Endothelial cell (in vitro differentiated cells): ENCODE measurements at regions not wholly inside any gene's neighbourhood (a gene's known extent, or its start where the extent isn't known, plus 50 kb on each side); places are given as distances from the start of the nearest gene placed in this dataset.

ENCODE experiments used
- DNase-seq: peaks from one replicate; pipeline ENCODE4 v3.0.0; 2021; ENCODE audit warnings: low spot score
- H3K27ac Mint-ChIP-seq: one replicate; pipeline ENCODE4 v1.8.0; 2021; ENCODE audit warnings: mixed read lengths, inconsistent platforms; ENCODE audit not compliant: unreplicated experiment
- H3K27me3 Mint-ChIP-seq: one replicate; pipeline ENCODE4 v1.8.0; 2021; ENCODE audit warnings: mild to moderate bottlenecking, moderate library complexity, mixed read lengths, inconsistent platforms; ENCODE audit not compliant: unreplicated experiment
- H3K36me3 Mint-ChIP-seq: one replicate; pipeline ENCODE4 v1.8.0; 2021; ENCODE audit warnings: mild to moderate bottlenecking, low read depth, mixed read lengths, inconsistent platforms; ENCODE audit not compliant: unreplicated experiment
- H3K4me1 Mint-ChIP-seq: one replicate; pipeline ENCODE4 v1.8.0; 2021; ENCODE audit warnings: mild to moderate bottlenecking, mixed read lengths, inconsistent platforms; ENCODE audit not compliant: unreplicated experiment
- H3K4me3 Mint-ChIP-seq: one replicate; pipeline ENCODE4 v1.8.0; 2021; ENCODE audit warnings: mild to moderate bottlenecking, mixed read lengths, inconsistent platforms; ENCODE audit not compliant: unreplicated experiment
- H3K9me3 Mint-ChIP-seq: one replicate; pipeline ENCODE4 v1.8.0; 2021; ENCODE audit warnings: mixed read lengths, inconsistent platforms; ENCODE audit not compliant: unreplicated experiment
- CTCF ChIP-seq: fragments of 200-600 bp; sonication (generic); IDR thresholded peaks from one replicate; pipeline ENCODE4 v1.5.0; 2021; ENCODE audit warnings: antibody characterized with exemption; ENCODE audit not compliant: unreplicated experiment

- TF ChIP-seq CTCF = no peak
- DNase-seq = no peak
These were observed 354.2 kb upstream of the FAT1 start for GRCh38 chr4:187077744-187078401.

GRCh38 chr4:187084701-187085100, 361.0 kb upstream of the FAT1 start:
- Mint-ChIP-seq H3K27ac (no peak overlapping the region), H3K27me3 (no peaks in the 10 kb centered on the region), H3K9me3 (no peaks in the 10 kb centered on the region), H3K36me3 (no peaks in the 10 kb centered on the region), H3K4me3 (no peak overlapping the region), H3K4me1 (peaks cover 2% of the 10 kb centered on the region)
- no peak for DNase-seq
- no peak for TF ChIP-seq CTCF

More at GRCh38 chr4:187077744-187078401, 354.2 kb upstream of the FAT1 start:
- Mint-ChIP-seq H3K4me3 (no peak overlapping the region), H3K27me3 (no peaks in the 10 kb centered on the region), H3K4me1 (peaks cover 2% of the 10 kb centered on the region), H3K27ac (no peak overlapping the region), H3K9me3 (no peaks in the 10 kb centered on the region), H3K36me3 (no peaks in the 10 kb centered on the region)

- DNase-seq = no peak
- Mint-ChIP-seq H3K4me3 (no peak overlapping the region), H3K36me3 (no peaks in the 10 kb centered on the region), H3K27me3 (no peaks in the 10 kb centered on the region), H3K27ac (no peak overlapping the region), H3K4me1 (peaks cover 2% of the 10 kb centered on the region), H3K9me3 (no peaks in the 10 kb centered on the region)
- TF ChIP-seq CTCF = no peak
These were observed 361.7 kb upstream of the FAT1 start for GRCh38 chr4:187085339-187085738.

- no peaks in the 10 kb centered on the region for H3K36me3 Mint-ChIP-seq
- no peak overlapping the region for H3K4me3 Mint-ChIP-seq
- peaks cover 2% of the 10 kb centered on the region for H3K4me1 Mint-ChIP-seq
- TF ChIP-seq CTCF = no peak
- no peak overlapping the region for H3K27ac Mint-ChIP-seq
- H3K9me3 Mint-ChIP-seq = no peaks in the 10 kb centered on the region
- H3K27me3 Mint-ChIP-seq = no peaks in the 10 kb centered on the region
- DNase-seq = no peak
These were observed 362.5 kb upstream of the FAT1 start for GRCh38 chr4:187086151-187086550.

- Mint-ChIP-seq H3K27me3 (no peaks in the 10 kb centered on the region), H3K4me1 (no peaks in the 10 kb centered on the region), H3K9me3 (no peaks in the 10 kb centered on the region), H3K27ac (no peak overlapping the region), H3K4me3 (no peak overlapping the region), H3K36me3 (no peaks in the 10 kb centered on the region)
- no peak for DNase-seq
- no peak for TF ChIP-seq CTCF
These were observed 364.6 kb upstream of the FAT1 start for GRCh38 chr4:187088070-187088799.
